Adrenal gland (tissue), 9 donors: ENCODE measurements at regions not wholly inside any gene's neighbourhood (a gene's known extent, or its start where the extent isn't known, plus 50 kb on each side); places are given as distances from the start of the nearest gene placed in this dataset.
A peak's percentile ranks its signal among the peaks of the same experiment; 100 is the strongest.

Source experiments
- DNase-seq, 7 donors: peaks; one replicate each; pipeline ENCODE4 v3.0.0-alpha.2; 2019 to 2020
- H3K27ac ChIP-seq, 5 donors: fragments of 200-600 bp; sonication (generic) in 4 of 5; 1 replicate in 3 of 5; 2 replicates in 2 of 5; pipeline versions ENCODE4 v1.5.1 to v1.8.0; 2016 to 2020; ENCODE audit warnings: mild to moderate bottlenecking in 1 of 5
- H3K27me3 ChIP-seq: fragments of 200-600 bp; 2 replicates; pipeline ENCODE4 v1.8.0; 2021
- H3K36me3 ChIP-seq, 2 donors: fragments of 200-600 bp; replicated peaks in 1 of 2; 1 replicate in 1 of 2; 2 replicates in 1 of 2; pipeline versions ENCODE4 v1.5.1 to v1.8.0; 2018 to 2022
- H3K4me1 ChIP-seq, 2 donors: fragments of 200-600 bp; replicated peaks in 1 of 2; 1 replicate in 1 of 2; 2 replicates in 1 of 2; pipeline versions ENCODE4 v1.5.1 to v1.8.0; 2018 to 2021
- H3K4me3 ChIP-seq, 4 donors: fragments of 200-600 bp; sonication (generic) in 3 of 4; one replicate each; pipeline ENCODE4 v1.5.1; 2016 to 2018
- H3K9me3 ChIP-seq, 3 donors: fragments of 200-600 bp; sonication (generic) in 1 of 3; replicated peaks in 1 of 3; 1 replicate in 2 of 3; 2 replicates in 1 of 3; pipeline versions ENCODE4 v1.5.1 to v1.8.0; 2016 to 2021
- POLR2A ChIP-seq, 2 donors: fragments of 450-650 bp; IDR thresholded peaks; one replicate each; pipeline ENCODE4 v1.6.1; 2017; ENCODE audit warnings: antibody characterized with exemption in 2 of 2, mild to moderate bottlenecking in 2 of 2, moderate library complexity in 1 of 2
- WGBS, 4 donors: extraction: QIAGEN DNeasy Blood & Tissue Kit in 2 of 4; methylation state at CpG; one replicate each; pipeline versions ENCODE4 v1.1.5 to v1.1.7; 2013 to 2017; 5-methylcytosine and 5-hydroxymethylcytosine counted together
- intact Hi-C, 2 donors: fragments of 100-400 bp; cut with DNase I; formaldehyde crosslinking; loops; one replicate each; pipeline versions ENCODE4 v1.14.1 to v1.15.0; 2022 to 2023
- TF ChIP-seq, protein P1 (sequence below), 6 experiments: fragments of 450-650 bp in 4 of 6; fragments of 200-600 bp in 2 of 6; sonication (generic) in 1 of 6; IDR thresholded peaks; 1 replicate in 5 of 6; 2 replicates in 1 of 6; pipeline versions ENCODE4 v1.5.1 to v1.8.0; 2016 to 2021; ENCODE audit warnings: antibody characterized with exemption in 6 of 6, mild to moderate bottlenecking in 2 of 6, moderate library complexity in 1 of 6
- donor health status: healthy with polysubstance abuse.
- donor health status: Bipolar disorder and iron deficiency.
- donor health status: DM: yes; HTN: yes; CAD: no.
- donor health status: DM: no; HTN: no; CAD: no.
- donor health status: DM: no; HTN: no; CAD: no.

DNA sequence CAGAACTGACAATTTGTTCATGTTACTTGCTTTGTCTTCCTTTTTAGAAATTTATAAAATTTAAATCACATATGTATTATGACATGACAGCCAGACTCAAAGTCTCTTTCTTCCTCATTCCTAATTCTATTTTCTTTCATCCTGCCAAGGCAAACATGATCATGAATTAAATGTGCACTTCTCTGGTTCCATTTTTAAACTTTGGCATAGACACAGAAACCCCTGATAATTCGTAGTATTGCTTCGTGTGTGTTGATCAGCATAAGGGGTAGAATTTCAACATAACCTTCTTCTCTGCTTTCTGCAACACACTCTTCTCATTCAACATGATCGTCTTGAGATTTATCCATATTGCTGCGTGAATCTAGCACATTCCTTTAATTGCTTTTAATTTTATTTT lies 156.5 kb downstream of the AIPL1 start:
- no peak for TF ChIP-seq POLR2A (IDR thresholded peaks at IDR 0.05)
- DNase-seq: no peak
- H3K27me3 ChIP-seq: no peaks in the 10 kb centered on the region
- WGBS, 4 donors: 71 to 78% (median 75%) methylated on average over 4 of the region's 4 CpGs
- no peaks in the 10 kb centered on the region for H3K36me3 ChIP-seq
- no peak overlapping the region for H3K4me3 ChIP-seq
- intact Hi-C loops: no loop called here
- no peaks in the 10 kb centered on the region for H3K9me3 ChIP-seq
- no peak overlapping the region for H3K27ac ChIP-seq
- no peaks in the 10 kb centered on the region for H3K4me1 ChIP-seq

DNA sequence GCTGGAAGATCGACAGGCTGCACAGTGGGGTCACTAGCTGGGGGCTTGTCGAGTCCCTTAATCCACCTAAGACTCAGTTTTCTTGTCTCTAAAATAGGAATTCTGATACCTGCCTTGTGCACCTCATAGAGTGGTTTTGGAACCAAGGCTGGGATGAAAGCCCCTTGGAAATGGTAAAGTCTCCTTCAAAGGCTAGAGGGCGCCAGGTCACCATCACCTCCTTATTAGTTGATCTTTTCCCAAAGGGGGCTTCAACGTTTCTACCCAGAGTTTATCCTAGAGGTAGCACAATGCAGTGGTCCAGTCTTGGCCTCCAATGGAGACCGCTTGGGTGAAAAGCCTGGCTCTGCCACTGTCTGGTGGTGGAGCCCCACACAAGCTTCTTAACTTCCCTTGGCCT lies 158.2 kb downstream of the AIPL1 start:
- no peaks in the 10 kb centered on the region for H3K36me3 ChIP-seq
- no peaks in the 10 kb centered on the region for H3K27me3 ChIP-seq
- no peaks in the 10 kb centered on the region for H3K9me3 ChIP-seq
- intact Hi-C loops: no loop called here
- no peaks in the 10 kb centered on the region for H3K4me1 ChIP-seq
- H3K27ac ChIP-seq: no peak overlapping the region
- no peak overlapping the region for H3K4me3 ChIP-seq
- no peak for DNase-seq
- no peak for TF ChIP-seq POLR2A (IDR thresholded peaks at IDR 0.05)
- TF ChIP-seq, protein P1, sequence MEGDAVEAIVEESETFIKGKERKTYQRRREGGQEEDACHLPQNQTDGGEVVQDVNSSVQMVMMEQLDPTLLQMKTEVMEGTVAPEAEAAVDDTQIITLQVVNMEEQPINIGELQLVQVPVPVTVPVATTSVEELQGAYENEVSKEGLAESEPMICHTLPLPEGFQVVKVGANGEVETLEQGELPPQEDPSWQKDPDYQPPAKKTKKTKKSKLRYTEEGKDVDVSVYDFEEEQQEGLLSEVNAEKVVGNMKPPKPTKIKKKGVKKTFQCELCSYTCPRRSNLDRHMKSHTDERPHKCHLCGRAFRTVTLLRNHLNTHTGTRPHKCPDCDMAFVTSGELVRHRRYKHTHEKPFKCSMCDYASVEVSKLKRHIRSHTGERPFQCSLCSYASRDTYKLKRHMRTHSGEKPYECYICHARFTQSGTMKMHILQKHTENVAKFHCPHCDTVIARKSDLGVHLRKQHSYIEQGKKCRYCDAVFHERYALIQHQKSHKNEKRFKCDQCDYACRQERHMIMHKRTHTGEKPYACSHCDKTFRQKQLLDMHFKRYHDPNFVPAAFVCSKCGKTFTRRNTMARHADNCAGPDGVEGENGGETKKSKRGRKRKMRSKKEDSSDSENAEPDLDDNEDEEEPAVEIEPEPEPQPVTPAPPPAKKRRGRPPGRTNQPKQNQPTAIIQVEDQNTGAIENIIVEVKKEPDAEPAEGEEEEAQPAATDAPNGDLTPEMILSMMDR (IDR thresholded peaks at IDR 0.05): no peak
- 53 to 66% (median 56%) methylated on average over 5 of the region's 5 CpGs for WGBS, 4 donors

DNA sequence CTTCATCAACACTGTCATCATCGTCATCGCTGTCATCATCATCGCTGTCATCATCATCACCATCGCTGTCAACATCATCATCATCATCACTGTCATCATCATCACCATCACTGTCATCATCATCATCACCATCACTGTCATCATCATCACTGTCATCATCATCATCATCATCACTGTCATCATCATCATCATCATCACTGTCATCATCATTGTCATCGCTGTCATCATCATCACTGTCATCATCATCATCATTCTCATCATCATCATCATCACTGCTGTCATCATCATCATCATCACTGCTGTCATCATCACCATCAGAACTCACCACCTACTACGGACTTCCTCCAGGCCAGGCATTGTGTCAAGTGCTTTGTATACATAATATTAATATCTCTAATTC lies 160.6 kb downstream of the AIPL1 start:
- no peak overlapping the region for H3K27ac ChIP-seq
- H3K36me3 ChIP-seq: no peaks in the 10 kb centered on the region
- no peaks in the 10 kb centered on the region for H3K4me1 ChIP-seq
- no peak overlapping the region for H3K4me3 ChIP-seq
- H3K9me3 ChIP-seq: no peaks in the 10 kb centered on the region
- no peaks in the 10 kb centered on the region for H3K27me3 ChIP-seq
- intact Hi-C loops: no loop called here
- TF ChIP-seq POLR2A (IDR thresholded peaks at IDR 0.05): no peak
- TF ChIP-seq, protein P1 (IDR thresholded peaks at IDR 0.05): no peak
- 74 to 94% (median 79%) methylated on average over 6 of the region's 6 CpGs for WGBS, 4 donors
- no peak for DNase-seq

DNA sequence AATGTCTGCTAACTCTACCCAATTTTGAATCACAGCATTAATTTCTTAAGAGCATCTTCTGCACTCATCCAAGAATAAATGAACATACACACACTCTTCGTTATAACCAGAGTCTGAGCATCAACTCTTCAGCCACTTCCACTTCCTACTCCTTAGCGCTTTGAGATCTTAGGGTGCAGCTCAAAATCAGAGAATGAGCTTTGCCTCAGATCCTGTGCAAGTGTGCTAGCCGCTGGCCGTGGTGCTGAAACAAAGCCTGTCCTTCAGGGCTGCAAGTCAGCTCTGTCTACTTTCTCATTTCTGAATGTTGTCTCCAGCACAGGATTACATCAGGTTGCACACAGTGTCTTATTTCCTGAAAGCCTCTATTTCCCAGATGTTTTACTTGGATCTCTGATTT lies 165.4 kb downstream of the AIPL1 start:
- H3K4me3 ChIP-seq: no peak overlapping the region
- no peaks in the 10 kb centered on the region for H3K36me3 ChIP-seq
- no peaks in the 10 kb centered on the region for H3K9me3 ChIP-seq
- H3K4me1 ChIP-seq: no peaks in the 10 kb centered on the region
- intact Hi-C loops: no loop called here
- TF ChIP-seq, protein P1 (IDR thresholded peaks at IDR 0.05): no peak
- TF ChIP-seq POLR2A (IDR thresholded peaks at IDR 0.05): no peak
- H3K27ac ChIP-seq: no peak overlapping the region
- 9 to 13% (median 11%) methylated on average over 4 of the region's 4 CpGs for WGBS, 4 donors
- no peaks in the 10 kb centered on the region for H3K27me3 ChIP-seq
- peak in 6 of 7 donors; percentile 28 to 53 (median 45) for DNase-seq

DNA sequence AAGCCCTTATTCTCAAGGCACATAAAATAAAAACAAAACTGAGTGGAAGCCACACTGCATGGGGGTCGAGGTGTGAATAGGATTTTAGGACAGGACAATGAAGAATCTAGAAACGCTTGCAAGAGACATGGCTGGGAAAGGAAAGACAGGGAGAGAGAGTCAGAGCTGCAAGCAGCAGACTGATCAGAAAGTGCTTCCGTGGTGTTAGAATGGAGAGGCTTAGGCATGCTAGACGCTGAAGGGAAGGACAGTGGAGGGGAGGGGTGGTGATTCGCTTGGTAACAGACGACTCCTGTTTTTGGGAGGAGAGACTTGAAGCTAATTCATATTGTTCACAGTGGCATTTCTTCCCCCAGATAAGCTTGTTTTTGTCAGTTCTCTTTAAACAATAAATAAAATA lies 173.5 kb downstream of the AIPL1 start:
- intact Hi-C loops: no loop called here
- TF ChIP-seq, protein P1 (IDR thresholded peaks at IDR 0.05): no peak
- no peak for TF ChIP-seq POLR2A (IDR thresholded peaks at IDR 0.05)
- H3K27ac ChIP-seq: no peak overlapping the region
- H3K27me3 ChIP-seq: peaks cover 4% of the 10 kb centered on the region
- no peak overlapping the region for H3K4me3 ChIP-seq
- no peaks in the 10 kb centered on the region for H3K4me1 ChIP-seq
- H3K36me3 ChIP-seq: no peaks in the 10 kb centered on the region
- no peak for DNase-seq
- WGBS, 4 donors: 24 to 37% (median 33%) methylated on average over 6 of the region's 6 CpGs
- H3K9me3 ChIP-seq: no peaks in the 10 kb centered on the region
